Neural cell (in vitro differentiated cells): ENCODE measurements at regions not wholly inside any gene's neighbourhood (a gene's known extent, or its start where the extent isn't known, plus 50 kb on each side); places are given as distances from the start of the nearest gene placed in this dataset.

ENCODE experiments used
- H2AFZ ChIP-seq: fragments of 200-600, 300-800 bp; sonication (generic), shearing (Covaris generic); 2 replicates; pipeline ENCODE4 v1.6.0; 2014; ENCODE audit warnings: low read depth, mild to moderate bottlenecking, antibody characterized with exemption, low read length, moderate library complexity
- H3F3A ChIP-seq: fragments of 200-600 bp; shearing (Covaris generic); 2 replicates; pipeline ENCODE4 v1.6.1; 2016; ENCODE audit warnings: mild to moderate bottlenecking, moderate library complexity, mixed read lengths, antibody characterized with exemption, low read length; ENCODE audit not compliant: insufficient read depth, poor library complexity, severe bottlenecking
- H3K27ac ChIP-seq: fragments of 200-600, 300-800 bp; sonication (generic), shearing (Covaris generic); 2 replicates; pipeline ENCODE4 v1.5.1; 2014; ENCODE audit warnings: mild to moderate bottlenecking, low read length, moderate library complexity
- H3K27me3 ChIP-seq: fragments of 300-800, 200-600 bp; sonication (generic), shearing (Covaris generic); 2 replicates; pipeline ENCODE4 v1.6.0; 2014; ENCODE audit warnings: mild to moderate bottlenecking, low read depth, low read length, moderate library complexity; ENCODE audit not compliant: insufficient read depth
- H3K36me3 ChIP-seq: fragments of 300-800, 200-600 bp; sonication (generic), shearing (Covaris generic); 2 replicates; pipeline ENCODE4 v1.5.1; 2014; ENCODE audit warnings: mild to moderate bottlenecking, antibody characterized with exemption, low read length, moderate library complexity; ENCODE audit not compliant: insufficient read depth
- H3K4me2 ChIP-seq: fragments of 300-800, 200-600 bp; sonication (generic), shearing (Covaris generic); 2 replicates; pipeline ENCODE4 v1.6.0; 2014; ENCODE audit warnings: mild to moderate bottlenecking, low read length
- H3K4me3 ChIP-seq: fragments of 300-800, 200-600 bp; sonication (generic), shearing (Covaris generic); 2 replicates; pipeline ENCODE4 v1.5.1; 2014; ENCODE audit warnings: mild to moderate bottlenecking, low read length, moderate library complexity
- H3K79me2 ChIP-seq: fragments of 200-600 bp; shearing (Covaris generic); replicated peaks from 2 replicates; pipeline ENCODE4 v1.6.0; 2014; ENCODE audit warnings: mild to moderate bottlenecking, low read length, moderate library complexity; ENCODE audit not compliant: insufficient read depth
- H3K9ac ChIP-seq: fragments of 300-800, 200-600 bp; sonication (generic), shearing (Covaris generic); 2 replicates; pipeline ENCODE4 v1.6.1; 2016; ENCODE audit warnings: mild to moderate bottlenecking, low read length, mixed read lengths
- H3K9me2 ChIP-seq: fragments of 200-600 bp; shearing (Covaris generic); 2 replicates; pipeline ENCODE4 v1.6.1; 2016; ENCODE audit warnings: mild to moderate bottlenecking, low read length, mixed read lengths; ENCODE audit not compliant: insufficient read depth
- H3K9me3 ChIP-seq: fragments of 200-600, 300-800 bp; sonication (generic), shearing (Covaris generic); 2 replicates; pipeline ENCODE4 v1.6.1; 2016; ENCODE audit warnings: mild to moderate bottlenecking, mixed run types, low read length, moderate library complexity, mixed read lengths
- H4K20me1 ChIP-seq: fragments of 200-600 bp; shearing (Covaris generic); 2 replicates; pipeline ENCODE4 v1.6.1; 2016; ENCODE audit warnings: mild to moderate bottlenecking, mixed run types; ENCODE audit not compliant: insufficient read depth
- EP300 ChIP-seq: fragments of 450-650 bp; conservative IDR thresholded peaks from 2 replicates; pipeline ENCODE4 v1.6.1; 2014; ENCODE audit warnings: antibody characterized with exemption, mild to moderate bottlenecking, moderate library complexity; ENCODE audit not compliant: poor library complexity, severe bottlenecking
- EZH2 ChIP-seq: fragments of 200-600, 300-800 bp; shearing (Covaris generic), sonication (generic); IDR thresholded peaks from 2 replicates; pipeline ENCODE4 v1.6.1; 2014; ENCODE audit warnings: antibody characterized with exemption, low read length, borderline replicate concordance, mild to moderate bottlenecking; ENCODE audit not compliant: insufficient read depth, poor library complexity, severe bottlenecking
- MXI1 ChIP-seq: fragments of 450-650 bp; conservative IDR thresholded peaks from 2 replicates; pipeline ENCODE4 v1.6.1; 2014; ENCODE audit warnings: antibody characterized with exemption, mild to moderate bottlenecking; ENCODE audit not compliant: poor library complexity, severe bottlenecking
- POLR2AphosphoS5 ChIP-seq: IDR thresholded peaks from 2 replicates; pipeline ENCODE4 v1.6.1; 2012
- RAD21 ChIP-seq: fragments of 450-650 bp; conservative IDR thresholded peaks from 2 replicates; pipeline ENCODE4 v1.6.1; 2014; ENCODE audit warnings: antibody characterized with exemption, mild to moderate bottlenecking, moderate library complexity
- SMC3 ChIP-seq: fragments of 450-650 bp; conservative IDR thresholded peaks from 2 replicates; pipeline ENCODE4 v1.6.1; 2014; ENCODE audit warnings: antibody characterized with exemption, mild to moderate bottlenecking, moderate library complexity; ENCODE audit not compliant: poor library complexity
- TAF1 ChIP-seq: IDR thresholded peaks from 2 replicates; pipeline ENCODE4 v1.6.1; 2012; ENCODE audit warnings: low read depth
- TF ChIP-seq, protein P1 (sequence below): IDR thresholded peaks from 2 replicates; pipeline ENCODE4 v1.6.1; 2012; ENCODE audit warnings: borderline replicate concordance
- TF ChIP-seq, protein P2 (sequence below): fragments of 450-650 bp; IDR thresholded peaks from 2 replicates; pipeline ENCODE4 v1.5.1; 2014; ENCODE audit warnings: antibody characterized with exemption, mild to moderate bottlenecking, moderate library complexity; ENCODE audit not compliant: poor library complexity, severe bottlenecking

DNA sequence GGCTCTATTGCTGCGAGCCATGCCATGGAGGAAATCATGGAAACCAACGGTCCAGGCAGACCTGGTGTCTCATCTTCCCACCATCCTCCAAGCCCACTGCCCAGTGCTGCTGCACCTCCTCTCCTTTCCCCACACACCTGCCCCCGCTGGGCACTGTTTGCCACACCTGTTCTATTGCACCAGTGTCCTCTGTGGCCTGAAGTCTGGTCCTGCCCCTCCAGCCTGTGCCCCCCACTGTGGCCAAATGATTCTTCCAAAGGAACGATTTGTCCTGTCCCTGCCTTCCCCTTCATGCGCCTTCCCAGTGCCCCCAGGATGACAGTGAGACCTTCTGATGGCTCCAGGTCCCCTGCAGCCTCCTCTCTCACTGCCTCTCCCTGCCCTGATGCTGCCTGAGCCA is 101.9 kb upstream of the TWIST2 start:
- no peaks in the 10 kb centered on the region for H3K9me2 ChIP-seq
- no peak overlapping the region for H3K27ac ChIP-seq

DNA sequence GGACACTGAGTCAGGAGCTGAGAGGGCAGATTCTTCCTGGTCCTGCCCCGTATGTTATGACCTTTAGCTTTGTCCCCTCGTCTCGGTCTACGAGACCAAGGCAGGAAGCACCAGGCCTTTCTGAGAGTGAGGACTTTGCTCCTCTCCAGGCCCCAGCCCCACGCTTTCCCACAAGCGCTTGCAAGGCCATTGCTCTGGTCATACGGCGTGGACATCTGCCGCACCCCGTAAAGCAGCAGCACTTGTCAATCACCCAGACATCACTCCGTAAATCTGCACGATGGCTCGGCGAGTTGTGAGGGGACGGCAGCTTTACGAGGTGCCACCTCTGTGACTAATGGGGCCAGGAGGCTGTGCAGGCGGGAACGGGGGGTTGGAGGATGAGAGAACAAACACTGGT is 100.8 kb upstream of the TWIST2 start:
- no peaks in the 10 kb centered on the region for H3K27me3 ChIP-seq
- no peak overlapping the region for H2AFZ ChIP-seq
- H3K9me2 ChIP-seq, result no peaks in the 10 kb centered on the region
- no peak overlapping the region for H3K9ac ChIP-seq
- no peak overlapping the region for H3K4me2 ChIP-seq
- no peak overlapping the region for H3K4me3 ChIP-seq
- H3K79me2 ChIP-seq, result no peaks in the 10 kb centered on the region
- no peaks in the 10 kb centered on the region for H3K9me3 ChIP-seq
- no peak overlapping the region for H3K27ac ChIP-seq
- no peaks in the 10 kb centered on the region for H4K20me1 ChIP-seq
- H3F3A ChIP-seq, result no peaks in the 10 kb centered on the region
- TF ChIP-seq POLR2AphosphoS5 (no peak), SMC3 (no peak), RAD21 (no peak), EZH2 (no peak), EP300 (no peak), TAF1 (no peak), MXI1 (no peak)
- TF ChIP-seq, protein P1, sequence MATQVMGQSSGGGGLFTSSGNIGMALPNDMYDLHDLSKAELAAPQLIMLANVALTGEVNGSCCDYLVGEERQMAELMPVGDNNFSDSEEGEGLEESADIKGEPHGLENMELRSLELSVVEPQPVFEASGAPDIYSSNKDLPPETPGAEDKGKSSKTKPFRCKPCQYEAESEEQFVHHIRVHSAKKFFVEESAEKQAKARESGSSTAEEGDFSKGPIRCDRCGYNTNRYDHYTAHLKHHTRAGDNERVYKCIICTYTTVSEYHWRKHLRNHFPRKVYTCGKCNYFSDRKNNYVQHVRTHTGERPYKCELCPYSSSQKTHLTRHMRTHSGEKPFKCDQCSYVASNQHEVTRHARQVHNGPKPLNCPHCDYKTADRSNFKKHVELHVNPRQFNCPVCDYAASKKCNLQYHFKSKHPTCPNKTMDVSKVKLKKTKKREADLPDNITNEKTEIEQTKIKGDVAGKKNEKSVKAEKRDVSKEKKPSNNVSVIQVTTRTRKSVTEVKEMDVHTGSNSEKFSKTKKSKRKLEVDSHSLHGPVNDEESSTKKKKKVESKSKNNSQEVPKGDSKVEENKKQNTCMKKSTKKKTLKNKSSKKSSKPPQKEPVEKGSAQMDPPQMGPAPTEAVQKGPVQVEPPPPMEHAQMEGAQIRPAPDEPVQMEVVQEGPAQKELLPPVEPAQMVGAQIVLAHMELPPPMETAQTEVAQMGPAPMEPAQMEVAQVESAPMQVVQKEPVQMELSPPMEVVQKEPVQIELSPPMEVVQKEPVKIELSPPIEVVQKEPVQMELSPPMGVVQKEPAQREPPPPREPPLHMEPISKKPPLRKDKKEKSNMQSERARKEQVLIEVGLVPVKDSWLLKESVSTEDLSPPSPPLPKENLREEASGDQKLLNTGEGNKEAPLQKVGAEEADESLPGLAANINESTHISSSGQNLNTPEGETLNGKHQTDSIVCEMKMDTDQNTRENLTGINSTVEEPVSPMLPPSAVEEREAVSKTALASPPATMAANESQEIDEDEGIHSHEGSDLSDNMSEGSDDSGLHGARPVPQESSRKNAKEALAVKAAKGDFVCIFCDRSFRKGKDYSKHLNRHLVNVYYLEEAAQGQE, result no peak
- TF ChIP-seq, protein P2, sequence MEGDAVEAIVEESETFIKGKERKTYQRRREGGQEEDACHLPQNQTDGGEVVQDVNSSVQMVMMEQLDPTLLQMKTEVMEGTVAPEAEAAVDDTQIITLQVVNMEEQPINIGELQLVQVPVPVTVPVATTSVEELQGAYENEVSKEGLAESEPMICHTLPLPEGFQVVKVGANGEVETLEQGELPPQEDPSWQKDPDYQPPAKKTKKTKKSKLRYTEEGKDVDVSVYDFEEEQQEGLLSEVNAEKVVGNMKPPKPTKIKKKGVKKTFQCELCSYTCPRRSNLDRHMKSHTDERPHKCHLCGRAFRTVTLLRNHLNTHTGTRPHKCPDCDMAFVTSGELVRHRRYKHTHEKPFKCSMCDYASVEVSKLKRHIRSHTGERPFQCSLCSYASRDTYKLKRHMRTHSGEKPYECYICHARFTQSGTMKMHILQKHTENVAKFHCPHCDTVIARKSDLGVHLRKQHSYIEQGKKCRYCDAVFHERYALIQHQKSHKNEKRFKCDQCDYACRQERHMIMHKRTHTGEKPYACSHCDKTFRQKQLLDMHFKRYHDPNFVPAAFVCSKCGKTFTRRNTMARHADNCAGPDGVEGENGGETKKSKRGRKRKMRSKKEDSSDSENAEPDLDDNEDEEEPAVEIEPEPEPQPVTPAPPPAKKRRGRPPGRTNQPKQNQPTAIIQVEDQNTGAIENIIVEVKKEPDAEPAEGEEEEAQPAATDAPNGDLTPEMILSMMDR, result no peak
- H3K36me3 ChIP-seq, result no peaks in the 10 kb centered on the region

More for the DNA sequence above, 101.9 kb upstream of the TWIST2 start:
- TF ChIP-seq, protein P1, result no peak
- TF ChIP-seq RAD21 (no peak), SMC3 (no peak), MXI1 (no peak), EZH2 (no peak), TAF1 (no peak)
- TF ChIP-seq, protein P2, result no peak
- Histone ChIP-seq H3K36me3 (no peaks in the 10 kb centered on the region), H3K9ac (no peak overlapping the region), H3K27me3 (no peaks in the 10 kb centered on the region), H4K20me1 (no peaks in the 10 kb centered on the region), H3K9me3 (no peaks in the 10 kb centered on the region), H3K4me2 (no peak overlapping the region), H3K4me3 (no peak overlapping the region), H3K79me2 (no peaks in the 10 kb centered on the region), H2AFZ (no peak overlapping the region), H3F3A (no peaks in the 10 kb centered on the region)
